HFFc6 (cell line): ENCODE measurements at regions not wholly inside any gene's neighbourhood (a gene's known extent, or its start where the extent isn't known, plus 50 kb on each side); places are given as distances from the start of the nearest gene placed in this dataset.

Source experiments
- DNase-seq: peaks from one replicate; pipeline ENCODE4 v3.0.0-alpha.2; 2018
- H3K27ac Mint-ChIP-seq: 2 replicates; pipeline ENCODE4 v1.8.0; 2020; ENCODE audit warnings: mild to moderate bottlenecking, mixed read lengths
- H3K27me3 Mint-ChIP-seq: 2 replicates; pipeline ENCODE4 v1.8.0; 2021; ENCODE audit warnings: mild to moderate bottlenecking, moderate library complexity, mixed read lengths; ENCODE audit not compliant: insufficient read depth
- H3K36me3 Mint-ChIP-seq: 2 replicates; pipeline ENCODE4 v1.8.0; 2021; ENCODE audit warnings: low read depth, mixed read lengths
- H3K4me1 Mint-ChIP-seq: 2 replicates; pipeline ENCODE4 v1.8.0; 2020; ENCODE audit warnings: low read depth, mixed read lengths
- H3K4me3 Mint-ChIP-seq: 2 replicates; pipeline ENCODE4 v1.8.0; 2020; ENCODE audit warnings: mild to moderate bottlenecking, moderate library complexity, mixed read lengths
- H3K9me3 Mint-ChIP-seq: 2 replicates; pipeline ENCODE4 v1.8.0; 2020; ENCODE audit warnings: mild to moderate bottlenecking, mixed read lengths
- CTCF ChIP-seq: fragments of 200-600 bp; sonication (generic); IDR thresholded peaks from 2 replicates; pipeline ENCODE4 v1.5.0; 2021; ENCODE audit warnings: antibody characterized with exemption, mild to moderate bottlenecking

- Mint-ChIP-seq H3K36me3 (no peaks in the 10 kb centered on the region), H3K27me3 (no peaks in the 10 kb centered on the region; the same call in 1 of the 2 replicates), H3K9me3 (no peaks in the 10 kb centered on the region), H3K4me1 (no peaks in the 10 kb centered on the region), H3K4me3 (no peak overlapping the region), H3K27ac (no peak overlapping the region)
- no peak for DNase-seq
- TF ChIP-seq CTCF: no peak
Observed at GRCh38 chr5:86671536-86671935, 53.8 kb downstream of the COX7C start.

- TF ChIP-seq CTCF: no peak
- Mint-ChIP-seq H3K9me3 (no peaks in the 10 kb centered on the region), H3K36me3 (no peaks in the 10 kb centered on the region), H3K27me3 (no peaks in the 10 kb centered on the region; the same call in 1 of the 2 replicates), H3K27ac (no peak overlapping the region), H3K4me1 (no peaks in the 10 kb centered on the region), H3K4me3 (no peak overlapping the region)
- no peak for DNase-seq
Observed at GRCh38 chr5:86674069-86674468, 56.3 kb downstream of the COX7C start.

GRCh38 chr5:86675311-86675710 is 57.6 kb downstream of the COX7C start:
- no peak for TF ChIP-seq CTCF
- H3K36me3 Mint-ChIP-seq: no peaks in the 10 kb centered on the region
- no peaks in the 10 kb centered on the region; the same call in 1 of the 2 replicates for H3K27me3 Mint-ChIP-seq
- H3K27ac Mint-ChIP-seq: no peak overlapping the region
- no peaks in the 10 kb centered on the region for H3K4me1 Mint-ChIP-seq
- H3K9me3 Mint-ChIP-seq: no peaks in the 10 kb centered on the region
- H3K4me3 Mint-ChIP-seq: no peak overlapping the region
- no peak for DNase-seq

GRCh38 chr5:86679529-86679928 is 61.8 kb downstream of the COX7C start:
- TF ChIP-seq CTCF: peak; percentile 78
- H3K36me3 Mint-ChIP-seq: no peaks in the 10 kb centered on the region
- H3K4me3 Mint-ChIP-seq: no peak overlapping the region
- no peaks in the 10 kb centered on the region for H3K4me1 Mint-ChIP-seq
- peak; percentile 58 for DNase-seq
- no peaks in the 10 kb centered on the region for H3K9me3 Mint-ChIP-seq
- H3K27me3 Mint-ChIP-seq: no peaks in the 10 kb centered on the region; the same call in 1 of the 2 replicates
- no peak overlapping the region for H3K27ac Mint-ChIP-seq

- no peak overlapping the region for H3K27ac Mint-ChIP-seq
Observed at GRCh38 chr5:86679949-86680348, 62.2 kb downstream of the COX7C start.

More at GRCh38 chr5:86679949-86680348, 62.2 kb downstream of the COX7C start:
- Mint-ChIP-seq H3K27me3 (no peaks in the 10 kb centered on the region; the same call in 1 of the 2 replicates), H3K4me1 (no peaks in the 10 kb centered on the region), H3K9me3 (no peaks in the 10 kb centered on the region), H3K36me3 (no peaks in the 10 kb centered on the region), H3K4me3 (no peak overlapping the region)
- no peak for DNase-seq
- TF ChIP-seq CTCF: no peak
